ENCODE measurements at regions not wholly inside any gene's neighbourhood (a gene's known extent, or its start where the extent isn't known, plus 50 kb on each side); places are given as distances from the start of the nearest gene placed in this dataset.
"Not testable (repeated sequence)": the region's sequence is repeated elsewhere in the genome, so short reads cannot be mapped to it uniquely, and the experiment has no call there.

GRCh38 chr1:146443871-146444222, 215.0 kb upstream of the NOTCH2NLA start:
- TF ChIP-seq CTCF (IDR thresholded peaks at IDR 0.05); RAD21 (IDR thresholded peaks at IDR 0.05; ENCODE audit: low read length): not testable (repeated sequence)

Measured in SK-N-SH (cell line).